Activated T-cell treated with anti-CD3 and anti-CD28 coated beads, Interleukin-2, amount 50 U/mL, for 48 hours (primary cell): ENCODE measurements at regions not wholly inside any gene's neighbourhood (a gene's known extent, or its start where the extent isn't known, plus 50 kb on each side); places are given as distances from the start of the nearest gene placed in this dataset.
A peak's percentile ranks its signal among the peaks of the same experiment; 100 is the strongest.
"Not testable (repeated sequence)": the region's sequence is repeated elsewhere in the genome, so short reads cannot be mapped to it uniquely, and the experiment has no call there.

ENCODE experiments used
- DNase-seq, 2 experiments: peaks; one replicate each; pipeline ENCODE4 v3.0.0-alpha.2; 2020

- DNase-seq = no peak
Measured at GRCh38 chr14:53247596-53248370, 94.7 kb upstream of the DDHD1 start.

- not testable (repeated sequence) for DNase-seq
Measured at GRCh38 chr14:53242898-53243297, 89.8 kb upstream of the DDHD1 start.

- no peak for DNase-seq
Measured at GRCh38 chr14:53237488-53237887, 84.4 kb upstream of the DDHD1 start.

GRCh38 chr14:53236708-53237107 is 83.6 kb upstream of the DDHD1 start:
- no peak for DNase-seq

GRCh38 chr14:53231171-53231570 is 78.0 kb upstream of the DDHD1 start:
- DNase-seq = no peak

GRCh38 chr14:53228966-53229365 is 75.8 kb upstream of the DDHD1 start:
- DNase-seq = no peak

- DNase-seq = no peak
Measured at GRCh38 chr14:53227154-53227718, 74.1 kb upstream of the DDHD1 start.

- DNase-seq = no peak
Measured at GRCh38 chr14:53226553-53226952, 73.4 kb upstream of the DDHD1 start.

GRCh38 chr14:53220914-53221313 is 67.8 kb upstream of the DDHD1 start:
- no peak for DNase-seq

- no peak for DNase-seq
Measured at GRCh38 chr14:53218161-53218560, 65.0 kb upstream of the DDHD1 start.

- DNase-seq = peak; percentile 87 to 92
Measured at GRCh38 chr14:53217316-53217994, 64.3 kb upstream of the DDHD1 start.

- not testable (repeated sequence) for DNase-seq
Measured at GRCh38 chr14:53216955-53217315, 63.8 kb upstream of the DDHD1 start.

GRCh38 chr14:53216478-53216877 is 63.4 kb upstream of the DDHD1 start:
- not testable (repeated sequence) for DNase-seq

- DNase-seq = no peak
Measured at GRCh38 chr14:53215101-53215500, 62.0 kb upstream of the DDHD1 start.

GRCh38 chr14:53214384-53214783 is 61.3 kb upstream of the DDHD1 start:
- no peak for DNase-seq

GRCh38 chr14:53213761-53214160 is 60.6 kb upstream of the DDHD1 start:
- no peak for DNase-seq

GRCh38 chr14:53209370-53209769 is 56.2 kb upstream of the DDHD1 start:
- no peak for DNase-seq
